OCI-LY1 (cell line): ENCODE measurements at regions not wholly inside any gene's neighbourhood (a gene's known extent, or its start where the extent isn't known, plus 50 kb on each side); places are given as distances from the start of the nearest gene placed in this dataset.

Experiments
- H2AFZ ChIP-seq: fragments of 200-600 bp; sonication (generic), shearing (Covaris generic); 2 replicates; pipeline ENCODE4 v1.6.0; 2014; ENCODE audit warnings: antibody characterized with exemption, mild to moderate bottlenecking, low read length
- H3F3A ChIP-seq: fragments of 200-600 bp; sonication (generic), shearing (Covaris generic); 2 replicates; pipeline ENCODE4 v1.6.0; 2014; ENCODE audit warnings: mild to moderate bottlenecking, antibody characterized with exemption, low read length, moderate library complexity; ENCODE audit not compliant: insufficient read depth
- H3K27ac ChIP-seq: fragments of 200-600 bp; sonication (generic); 2 replicates; pipeline ENCODE4 v1.5.1; 2014; ENCODE audit warnings: low read length, mixed run types, mild to moderate bottlenecking, low read depth; ENCODE audit not compliant: poor library complexity, severe bottlenecking
- H3K27me3 ChIP-seq: fragments of 200-600 bp; sonication (generic); 2 replicates; pipeline ENCODE4 v1.6.0; 2014; ENCODE audit warnings: antibody characterized with exemption, mild to moderate bottlenecking, low read length, moderate library complexity; ENCODE audit not compliant: insufficient read depth
- H3K36me3 ChIP-seq: fragments of 200-600 bp; sonication (generic); 2 replicates; pipeline ENCODE4 v1.6.1; 2014; ENCODE audit warnings: mild to moderate bottlenecking, antibody characterized with exemption, low read length, moderate library complexity, mixed read lengths; ENCODE audit not compliant: insufficient read depth
- H3K4me1 ChIP-seq: fragments of 200-600 bp; sonication (generic); 2 replicates; pipeline ENCODE4 v1.5.1; 2014; ENCODE audit warnings: mild to moderate bottlenecking, low read length, moderate library complexity; ENCODE audit not compliant: insufficient read depth, severe bottlenecking
- H3K4me2 ChIP-seq: fragments of 200-600 bp; sonication (generic), shearing (Covaris generic); 2 replicates; pipeline ENCODE4 v1.6.1; 2014; ENCODE audit warnings: low read length
- H3K4me3 ChIP-seq: fragments of 200-600 bp; sonication (generic); 2 replicates; pipeline ENCODE4 v1.5.1; 2014; ENCODE audit warnings: low read length, low read depth, mild to moderate bottlenecking, mixed read lengths; ENCODE audit not compliant: poor library complexity, severe bottlenecking
- H3K79me2 ChIP-seq: fragments of 200-600 bp; shearing (Covaris generic); 2 replicates; pipeline ENCODE4 v1.6.1; 2016; ENCODE audit warnings: mixed run types, low read length, mixed read lengths; ENCODE audit not compliant: insufficient read depth
- H3K9ac ChIP-seq: fragments of 200-600 bp; sonication (generic), shearing (Covaris generic); 2 replicates; pipeline ENCODE4 v1.6.1; 2014; ENCODE audit warnings: mild to moderate bottlenecking, low read length, mixed read lengths
- H3K9me2 ChIP-seq: fragments of 200-600 bp; sonication (generic), shearing (Covaris generic); 2 replicates; pipeline ENCODE4 v1.6.1; 2014; ENCODE audit warnings: low read depth, mild to moderate bottlenecking, low read length, mixed read lengths
- H3K9me3 ChIP-seq: fragments of 200-600 bp; shearing (Covaris generic); 2 replicates; pipeline ENCODE4 v1.6.1; 2014; ENCODE audit warnings: low read length, mixed read lengths
- H4K20me1 ChIP-seq: fragments of 200-600 bp; sonication (generic), shearing (Covaris generic); 2 replicates; pipeline ENCODE4 v1.6.0; 2016; ENCODE audit warnings: mild to moderate bottlenecking, low read length; ENCODE audit not compliant: insufficient read depth
- CTCF ChIP-seq: fragments of 200-600 bp; sonication (generic), shearing (Covaris generic); IDR thresholded peaks from 2 replicates; pipeline ENCODE4 v1.5.1; 2017; ENCODE audit warnings: mild to moderate bottlenecking, antibody characterized with exemption, low read length, moderate library complexity, mixed read lengths
- EZH2 ChIP-seq: fragments of 200-600 bp; sonication (generic), shearing (Covaris generic); IDR thresholded peaks from 2 replicates; pipeline ENCODE4 v1.8.0; 2017; ENCODE audit warnings: borderline replicate concordance, mixed run types, mild to moderate bottlenecking, antibody characterized with exemption, low read length, moderate library complexity, mixed read lengths

DNA sequence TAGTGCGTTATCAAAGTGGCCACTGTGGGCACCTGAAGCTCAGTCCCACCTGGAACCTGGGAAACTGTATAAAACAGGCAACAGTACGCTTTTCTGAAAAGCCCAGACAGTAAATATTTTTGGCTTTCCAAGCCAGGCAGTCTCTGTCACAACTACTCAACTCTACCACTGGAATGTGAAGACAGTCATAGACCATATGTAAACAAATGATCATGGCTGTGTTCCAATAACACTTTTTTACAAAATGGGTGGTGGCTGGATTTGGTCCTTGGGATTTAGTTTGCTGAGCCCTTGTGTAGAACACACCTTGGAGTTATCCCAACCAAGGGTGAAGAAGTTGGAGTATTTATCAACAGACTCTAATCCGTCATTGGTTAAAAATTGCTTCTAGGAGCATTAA, 259.9 kb downstream of the SKIDA1 start:
- Histone ChIP-seq H3K4me3 (no peak overlapping the region), H3K27ac (no peak overlapping the region), H4K20me1 (no peaks in the 10 kb centered on the region), H3K27me3 (no peaks in the 10 kb centered on the region), H3K4me2 (no peak overlapping the region), H3K9ac (no peak overlapping the region), H3K79me2 (no peaks in the 10 kb centered on the region), H3K9me3 (no peaks in the 10 kb centered on the region), H3F3A (no peaks in the 10 kb centered on the region), H3K9me2 (no peaks in the 10 kb centered on the region), H3K36me3 (no peaks in the 10 kb centered on the region), H2AFZ (no peak overlapping the region), H3K4me1 (no peaks in the 10 kb centered on the region)
- TF ChIP-seq CTCF: no peak
- TF ChIP-seq EZH2: no peak

DNA sequence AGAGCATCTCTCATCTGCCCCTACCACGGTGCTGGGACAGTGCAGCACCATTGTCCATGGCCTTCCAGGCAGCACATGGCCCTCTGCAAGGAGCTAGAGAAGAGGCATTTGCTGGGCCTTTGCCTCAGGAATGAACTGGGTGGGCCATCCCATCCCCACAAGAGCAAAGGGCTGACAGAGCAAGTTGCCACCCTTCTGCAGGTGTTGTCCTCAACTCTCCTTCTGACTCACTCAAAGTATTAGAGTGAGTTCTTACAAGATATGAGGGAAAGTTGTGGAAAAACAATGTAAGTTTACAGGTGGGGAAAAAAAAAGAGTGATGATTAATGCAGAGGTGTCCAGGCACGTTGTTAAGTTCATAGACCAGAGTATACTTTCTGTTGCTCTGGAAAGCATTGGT, 261.2 kb downstream of the SKIDA1 start:
- no peaks in the 10 kb centered on the region for H3K4me1 ChIP-seq
- H3K27ac ChIP-seq: no peak overlapping the region
- H3K27me3 ChIP-seq: no peaks in the 10 kb centered on the region
- no peak overlapping the region for H2AFZ ChIP-seq
- TF ChIP-seq CTCF (no peak), EZH2 (no peak)
- no peak overlapping the region for H3K4me2 ChIP-seq
- no peaks in the 10 kb centered on the region for H3F3A ChIP-seq
- no peaks in the 10 kb centered on the region for H3K9me2 ChIP-seq
- H3K4me3 ChIP-seq: no peak overlapping the region
- no peak overlapping the region for H3K9ac ChIP-seq
- no peaks in the 10 kb centered on the region for H4K20me1 ChIP-seq
- no peaks in the 10 kb centered on the region for H3K36me3 ChIP-seq
- no peaks in the 10 kb centered on the region for H3K9me3 ChIP-seq
- no peaks in the 10 kb centered on the region for H3K79me2 ChIP-seq

DNA sequence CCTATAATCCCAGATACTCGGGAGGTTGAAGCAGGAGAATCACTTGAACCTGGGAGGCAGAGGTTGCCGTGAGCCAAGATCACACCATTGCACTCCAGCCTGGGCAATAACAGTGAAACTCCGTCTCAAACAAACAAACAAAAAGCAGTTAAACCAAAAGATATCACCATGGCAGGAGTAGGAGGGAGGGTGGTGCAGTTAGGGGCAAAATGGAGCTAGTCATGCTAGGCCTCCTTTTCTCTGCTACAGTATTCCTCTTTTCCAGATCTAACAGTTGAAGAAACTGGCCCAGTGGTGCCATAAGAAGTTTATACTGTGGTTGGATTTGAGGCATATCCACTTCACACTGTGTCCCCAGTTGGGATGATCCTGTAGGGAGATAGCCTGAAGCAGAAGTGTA, 261.6 kb downstream of the SKIDA1 start:
- Histone ChIP-seq H3K27ac (no peak overlapping the region), H3K4me3 (no peak overlapping the region), H3K79me2 (no peaks in the 10 kb centered on the region), H3K9me2 (no peaks in the 10 kb centered on the region), H3F3A (no peaks in the 10 kb centered on the region), H3K4me1 (no peaks in the 10 kb centered on the region), H3K27me3 (no peaks in the 10 kb centered on the region), H3K36me3 (no peaks in the 10 kb centered on the region), H2AFZ (no peak overlapping the region), H4K20me1 (no peaks in the 10 kb centered on the region), H3K4me2 (no peak overlapping the region), H3K9me3 (no peaks in the 10 kb centered on the region), H3K9ac (no peak overlapping the region)
- TF ChIP-seq EZH2 (no peak), CTCF (no peak)
